GM19099 (cell line): ENCODE measurements at regions not wholly inside any gene's neighbourhood (a gene's known extent, or its start where the extent isn't known, plus 50 kb on each side); places are given as distances from the start of the nearest gene placed in this dataset.

Experiments
- POLR2A ChIP-seq: IDR thresholded peaks from 3 replicates; pipeline ENCODE4 v1.6.1; 2011; ENCODE audit warnings: low read depth; ENCODE audit not compliant: insufficient read length; ENCODE audit errors: extremely low read depth

DNA sequence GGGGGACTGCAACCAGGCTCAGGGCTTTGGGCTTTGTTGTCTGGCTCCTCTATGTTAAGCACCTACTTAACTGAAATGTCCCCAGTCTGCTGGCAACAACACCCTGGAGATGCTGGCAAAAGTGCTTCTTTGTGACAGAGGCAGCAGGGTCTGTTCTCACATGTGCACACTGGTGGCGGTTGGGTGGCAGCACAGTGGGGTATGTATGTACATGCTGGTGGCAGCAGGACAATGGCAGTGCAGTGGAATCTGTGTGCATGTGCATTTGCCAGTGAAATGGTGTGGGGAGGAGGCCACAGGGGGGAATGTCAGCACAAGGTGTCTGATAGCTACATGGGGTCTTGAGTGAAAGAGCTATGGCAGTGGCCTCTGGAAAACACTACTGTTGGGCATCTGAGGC is 830.3 kb downstream of the DIPK2A start:
- TF ChIP-seq POLR2A: no peak

GRCh38 chr3:144809380-144809779 is 837.8 kb downstream of the DIPK2A start:
- no peak for TF ChIP-seq POLR2A

DNA sequence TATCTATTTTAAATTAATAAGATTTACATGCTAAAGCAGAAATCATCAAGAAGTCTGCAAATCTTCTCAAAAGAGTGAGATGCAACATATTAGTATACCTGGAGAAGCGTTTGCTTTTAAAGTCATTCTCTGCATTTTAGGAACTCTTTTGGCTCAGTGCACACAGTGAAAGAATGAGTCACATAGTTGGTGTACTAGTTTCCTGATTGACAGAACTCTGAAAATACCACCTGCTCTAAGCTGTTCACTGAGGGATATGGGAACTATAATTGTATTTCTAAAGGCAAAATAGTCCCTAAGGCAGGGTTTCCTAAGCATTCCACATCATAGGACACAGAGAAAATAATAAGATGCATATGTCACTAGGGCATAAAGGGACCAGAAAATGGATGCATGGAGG is 838.5 kb downstream of the DIPK2A start:
- TF ChIP-seq POLR2A: no peak

DNA sequence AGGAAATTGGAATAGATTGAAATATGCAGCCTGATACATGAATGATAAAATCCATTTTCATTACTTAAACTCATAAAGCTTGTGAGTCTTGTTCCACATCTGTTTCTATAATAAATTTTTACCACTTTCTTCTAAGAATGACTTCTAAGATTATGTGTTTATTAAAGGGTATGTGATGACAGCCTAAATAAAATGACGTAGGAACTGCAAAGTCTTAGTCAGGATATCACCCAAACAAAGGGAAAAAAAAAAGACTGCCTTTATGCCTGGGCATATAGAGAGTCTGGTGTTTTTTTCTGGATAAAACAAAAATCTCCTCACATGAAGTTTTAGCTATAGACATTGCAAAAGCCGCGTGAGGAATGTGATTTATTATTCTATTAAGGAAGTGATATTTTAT is 844.0 kb downstream of the DIPK2A start:
- TF ChIP-seq POLR2A: no peak

DNA sequence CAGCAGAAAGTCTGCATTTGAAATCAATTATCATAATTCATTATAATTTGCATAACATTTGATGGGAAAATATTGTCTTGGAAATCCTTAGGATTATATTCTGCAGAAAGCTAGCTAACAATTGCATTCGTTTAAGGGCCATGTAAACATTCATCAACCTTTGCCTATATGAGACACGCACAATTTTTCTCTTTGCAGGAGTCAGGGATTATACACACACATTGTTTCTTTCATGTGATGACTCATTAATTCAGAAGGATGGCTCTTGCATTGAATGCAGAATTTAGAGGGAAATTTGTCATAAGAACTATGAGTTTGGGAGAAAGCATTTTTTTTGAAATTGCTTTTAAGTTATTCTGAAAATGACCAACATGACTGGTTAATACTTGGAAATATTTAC is 844.7 kb downstream of the DIPK2A start:
- no peak for TF ChIP-seq POLR2A

- no peak for TF ChIP-seq POLR2A
Measured at GRCh38 chr3:144818973-144819372, 847.4 kb downstream of the DIPK2A start.

DNA sequence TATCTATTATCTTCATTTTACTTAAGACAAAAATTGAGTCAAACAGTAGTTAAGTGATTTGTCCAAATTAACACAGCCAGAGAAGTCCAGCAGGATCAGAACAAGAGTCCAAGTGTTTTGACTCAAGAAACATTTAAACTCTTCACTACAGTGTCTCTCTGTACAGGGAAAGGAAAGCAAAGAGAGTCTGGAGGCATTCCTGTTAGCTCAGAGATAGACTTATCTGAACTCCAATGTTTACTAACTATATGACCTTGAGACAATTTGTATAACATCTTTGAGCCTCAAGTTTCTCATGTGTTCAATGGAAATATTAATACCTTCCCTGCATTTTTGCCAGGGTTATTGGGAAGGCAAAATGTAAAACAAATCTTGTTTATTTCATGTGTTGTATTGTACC is 849.1 kb downstream of the DIPK2A start:
- no peak for TF ChIP-seq POLR2A

DNA sequence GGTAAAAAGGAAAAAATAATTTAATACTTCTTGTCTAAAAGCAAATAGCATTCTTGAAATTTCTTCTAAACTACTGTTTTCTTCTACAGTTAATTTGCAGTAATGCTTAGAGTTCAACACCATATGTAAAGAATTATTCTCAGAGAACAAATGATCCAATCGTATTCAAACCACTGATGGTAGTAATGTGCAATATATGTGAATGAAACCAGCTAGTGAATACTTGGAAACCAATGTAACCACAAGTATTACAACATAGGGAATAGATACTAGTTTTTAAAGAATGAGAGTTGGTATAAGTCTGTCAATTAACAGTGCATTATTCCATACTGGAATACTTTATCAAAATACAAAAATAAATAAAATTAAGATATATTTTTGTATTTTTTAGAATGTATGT is 850.0 kb downstream of the DIPK2A start:
- no peak for TF ChIP-seq POLR2A

DNA sequence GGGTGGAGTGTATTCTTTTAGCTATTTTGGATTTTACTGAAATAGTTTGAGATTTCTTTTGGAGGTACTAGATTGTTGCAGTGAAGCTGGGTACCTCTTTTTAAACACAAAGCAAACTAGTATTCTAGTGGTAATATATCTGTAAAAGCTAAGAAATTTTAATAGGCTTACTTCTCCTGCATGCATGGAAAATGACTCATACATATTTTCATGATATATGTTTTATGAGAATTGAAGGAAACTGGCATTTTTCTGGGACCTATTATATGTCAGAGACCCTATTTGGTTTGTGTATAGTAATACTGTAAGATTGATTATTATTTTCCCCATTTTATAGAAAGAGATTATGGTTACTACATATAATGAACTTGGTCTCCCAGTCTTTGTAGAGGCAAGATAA is 851.0 kb downstream of the DIPK2A start:
- TF ChIP-seq POLR2A: no peak

DNA sequence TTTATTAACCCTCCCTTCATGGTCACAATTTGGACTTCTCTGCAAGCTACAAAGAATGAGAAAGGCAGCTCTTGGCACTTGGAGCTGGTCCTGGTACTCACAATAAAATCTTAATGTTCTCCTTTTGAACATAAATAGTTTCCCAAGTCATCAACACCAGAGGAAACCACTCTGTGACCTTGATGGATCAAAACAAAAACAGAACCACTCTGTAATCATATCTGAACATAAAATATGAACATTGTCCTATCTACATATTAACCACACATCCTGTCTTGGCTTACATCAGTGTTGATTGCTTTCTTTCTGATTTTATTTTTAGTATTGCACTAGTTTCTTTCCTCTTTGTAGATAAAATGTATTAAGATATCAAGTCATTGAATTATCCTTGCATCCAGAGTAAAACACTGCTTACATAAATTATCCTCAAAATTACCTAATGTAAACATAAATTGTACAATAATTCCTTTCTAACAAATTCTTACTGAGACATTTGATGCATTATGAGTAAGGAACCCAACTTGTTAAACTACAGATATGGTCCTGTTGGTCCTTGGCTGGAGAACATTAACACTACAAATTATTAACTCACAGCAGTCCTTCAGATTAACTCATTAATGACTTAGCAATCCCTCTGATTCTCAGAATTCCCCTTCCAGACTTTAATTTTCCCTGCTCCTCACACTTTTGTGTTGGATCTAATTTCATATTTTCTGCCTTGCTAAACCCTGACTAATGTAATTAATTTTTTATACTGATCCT is 860.5 kb downstream of the DIPK2A start:
- no peak for TF ChIP-seq POLR2A

- no peak for TF ChIP-seq POLR2A
Measured at GRCh38 chr3:144839991-144840390, 868.4 kb downstream of the DIPK2A start.

DNA sequence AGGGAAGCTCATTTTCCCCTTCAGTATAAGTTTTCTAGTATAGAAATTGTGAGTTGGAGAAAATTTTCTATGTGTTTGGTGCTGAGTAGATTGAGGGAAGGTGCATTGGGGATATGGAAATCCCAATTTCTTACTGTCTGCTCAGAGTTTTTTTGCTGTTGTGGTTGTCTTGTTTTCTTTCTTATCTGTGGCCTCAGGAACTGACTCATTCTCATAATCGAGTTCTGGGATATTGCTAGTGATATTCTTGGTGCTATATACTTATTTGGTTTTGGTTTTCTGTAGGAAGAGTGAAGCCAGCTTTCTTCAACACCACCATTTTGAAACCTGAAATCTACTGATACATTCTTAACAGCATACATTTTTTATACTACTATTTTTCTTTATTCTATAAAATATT is 869.2 kb downstream of the DIPK2A start:
- TF ChIP-seq POLR2A: no peak

DNA sequence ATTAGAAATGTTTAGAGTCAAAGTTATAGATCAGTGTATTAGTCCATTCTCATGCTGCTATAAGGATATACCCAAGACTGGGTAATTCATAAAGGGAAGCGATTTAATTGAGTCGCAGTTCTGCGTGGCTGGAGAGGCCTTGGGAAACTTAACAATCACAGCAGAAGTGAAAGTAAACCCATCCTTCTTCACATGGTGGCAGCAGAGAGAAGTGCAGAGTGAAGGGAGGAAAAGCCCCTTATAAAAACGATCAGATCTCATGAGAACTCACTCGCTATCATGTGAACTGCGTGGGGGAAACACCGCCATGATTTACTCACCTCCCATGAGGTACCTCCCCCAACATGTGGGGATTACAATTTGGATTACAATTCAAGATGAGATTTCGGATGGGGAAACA is 871.5 kb downstream of the DIPK2A start:
- TF ChIP-seq POLR2A: no peak

GRCh38 chr3:144852999-144853398 is 881.4 kb downstream of the DIPK2A start:
- no peak for TF ChIP-seq POLR2A

GRCh38 chr3:144859161-144859560 is 887.5 kb downstream of the DIPK2A start:
- no peak for TF ChIP-seq POLR2A

DNA sequence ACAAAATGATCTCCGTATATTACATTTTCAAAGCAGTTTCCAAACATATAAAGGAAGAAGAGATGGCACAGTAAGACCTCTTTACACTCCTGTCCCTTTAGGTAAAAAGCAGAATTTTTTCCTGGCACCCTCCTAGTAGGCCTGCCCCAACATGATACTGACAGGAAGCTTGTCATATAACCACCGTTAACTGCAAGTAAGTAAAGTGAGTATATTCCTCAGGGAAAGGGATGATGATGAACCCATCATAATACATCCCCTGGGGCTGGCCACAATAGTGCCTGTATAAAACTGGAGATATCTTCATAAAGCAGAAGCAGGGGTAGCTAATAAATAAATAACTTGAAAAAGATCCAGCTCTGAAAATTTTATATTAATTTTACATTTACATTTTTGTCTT is 893.0 kb downstream of the DIPK2A start:
- no peak for TF ChIP-seq POLR2A

DNA sequence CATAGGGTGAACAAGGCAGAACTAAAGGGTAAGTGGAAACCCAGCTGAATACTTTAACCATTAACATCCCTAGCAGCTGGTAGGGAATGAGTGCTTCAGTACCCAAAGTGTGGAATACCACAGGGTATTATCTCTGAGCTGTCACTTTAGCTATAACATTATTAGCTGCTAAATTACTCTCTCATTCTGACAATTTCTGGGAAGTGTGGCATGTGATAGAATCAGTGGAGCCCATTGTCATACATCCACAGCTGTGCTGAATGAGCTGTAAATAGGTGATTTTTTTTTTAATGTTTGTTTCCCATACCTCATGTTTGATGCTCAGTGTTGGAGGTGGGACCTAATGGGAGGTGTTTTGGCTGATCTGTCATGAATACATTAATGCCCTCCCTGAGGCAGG is 894.3 kb downstream of the DIPK2A start:
- no peak for TF ChIP-seq POLR2A
